ENCODE measurements at regions not wholly inside any gene's neighbourhood (a gene's known extent, or its start where the extent isn't known, plus 50 kb on each side); places are given as distances from the start of the nearest gene placed in this dataset.

DNA sequence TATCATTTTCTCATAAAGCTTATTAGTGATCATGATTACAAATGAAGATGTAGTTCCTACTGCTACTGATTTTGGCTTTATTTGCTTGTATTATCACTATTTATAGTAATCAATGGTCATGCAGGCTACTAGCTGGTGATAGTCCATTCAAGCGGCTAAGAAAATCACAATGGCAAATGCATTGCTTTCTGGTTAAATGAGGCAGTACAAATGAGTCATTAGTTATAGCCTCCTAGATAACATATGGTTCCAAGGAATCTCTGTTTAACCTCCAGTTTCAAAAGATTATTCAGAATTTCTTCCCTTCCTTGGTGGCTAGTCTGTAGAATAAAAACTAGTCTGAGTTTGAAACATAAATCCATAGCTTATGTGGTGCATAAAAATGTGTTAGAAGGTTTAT is 141.3 kb upstream of the HTR2A start:
- Histone ChIP-seq H3K27me3 (ENCODE audit: control insufficient read depth, insufficient read depth, low read length) (no peaks in the 10 kb centered on the region), H3K36me3 (ENCODE audit: control insufficient read depth, insufficient read depth, low read length) (no peaks in the 10 kb centered on the region), H3K4me3 (ENCODE audit: low read depth, low read length) (no peak overlapping the region)
- TF ChIP-seq, protein P1, sequence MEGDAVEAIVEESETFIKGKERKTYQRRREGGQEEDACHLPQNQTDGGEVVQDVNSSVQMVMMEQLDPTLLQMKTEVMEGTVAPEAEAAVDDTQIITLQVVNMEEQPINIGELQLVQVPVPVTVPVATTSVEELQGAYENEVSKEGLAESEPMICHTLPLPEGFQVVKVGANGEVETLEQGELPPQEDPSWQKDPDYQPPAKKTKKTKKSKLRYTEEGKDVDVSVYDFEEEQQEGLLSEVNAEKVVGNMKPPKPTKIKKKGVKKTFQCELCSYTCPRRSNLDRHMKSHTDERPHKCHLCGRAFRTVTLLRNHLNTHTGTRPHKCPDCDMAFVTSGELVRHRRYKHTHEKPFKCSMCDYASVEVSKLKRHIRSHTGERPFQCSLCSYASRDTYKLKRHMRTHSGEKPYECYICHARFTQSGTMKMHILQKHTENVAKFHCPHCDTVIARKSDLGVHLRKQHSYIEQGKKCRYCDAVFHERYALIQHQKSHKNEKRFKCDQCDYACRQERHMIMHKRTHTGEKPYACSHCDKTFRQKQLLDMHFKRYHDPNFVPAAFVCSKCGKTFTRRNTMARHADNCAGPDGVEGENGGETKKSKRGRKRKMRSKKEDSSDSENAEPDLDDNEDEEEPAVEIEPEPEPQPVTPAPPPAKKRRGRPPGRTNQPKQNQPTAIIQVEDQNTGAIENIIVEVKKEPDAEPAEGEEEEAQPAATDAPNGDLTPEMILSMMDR (IDR thresholded peaks at IDR 0.05; ENCODE audit: insufficient read depth, low read length, poor library complexity, severe bottlenecking), result no peak
- DNase-seq (ENCODE audit: low read depth), result no peak

DNA sequence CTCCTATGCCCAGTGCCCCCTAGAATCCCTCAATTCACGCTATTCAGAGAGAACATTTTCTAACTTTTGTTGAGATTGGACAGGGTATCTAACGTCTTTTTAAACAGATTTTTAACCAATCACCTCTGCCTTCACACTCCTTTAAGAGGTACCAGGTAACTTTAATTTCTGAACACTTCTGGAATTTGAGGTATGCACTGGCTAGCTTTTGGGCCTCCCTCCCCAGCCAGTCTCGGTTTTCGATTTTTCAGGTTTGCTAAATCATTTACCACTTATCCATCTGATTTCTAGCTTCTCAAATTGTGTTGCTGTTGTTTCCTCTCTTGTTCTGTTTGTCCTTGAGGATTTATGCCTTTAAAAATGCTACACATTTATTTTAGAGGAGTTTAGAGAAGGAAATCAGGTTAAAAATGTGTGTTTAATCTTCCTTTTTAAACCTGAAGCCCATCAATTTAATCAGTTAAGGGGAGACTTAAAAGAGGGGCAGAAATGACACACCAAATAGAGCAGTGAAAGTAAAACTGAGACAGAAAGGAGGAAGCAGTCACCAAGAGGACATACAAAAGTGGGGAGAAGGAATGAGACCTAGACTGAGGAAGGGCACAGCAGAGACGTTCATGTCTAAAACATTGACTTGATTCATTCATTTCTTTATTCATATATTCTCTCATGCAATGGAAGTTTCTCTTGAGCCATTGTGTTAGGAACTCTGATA is 139.6 kb upstream of the HTR2A start:
- no peaks in the 10 kb centered on the region for H3K36me3 ChIP-seq (ENCODE audit: control insufficient read depth, insufficient read depth, low read length)
- no peaks in the 10 kb centered on the region for H3K27me3 ChIP-seq (ENCODE audit: control insufficient read depth, insufficient read depth, low read length)
- DNase-seq (ENCODE audit: low read depth), result no peak
- TF ChIP-seq, protein P1 (IDR thresholded peaks at IDR 0.05; ENCODE audit: insufficient read depth, low read length, poor library complexity, severe bottlenecking), result no peak
- no peak overlapping the region for H3K4me3 ChIP-seq (ENCODE audit: low read depth, low read length)

DNA sequence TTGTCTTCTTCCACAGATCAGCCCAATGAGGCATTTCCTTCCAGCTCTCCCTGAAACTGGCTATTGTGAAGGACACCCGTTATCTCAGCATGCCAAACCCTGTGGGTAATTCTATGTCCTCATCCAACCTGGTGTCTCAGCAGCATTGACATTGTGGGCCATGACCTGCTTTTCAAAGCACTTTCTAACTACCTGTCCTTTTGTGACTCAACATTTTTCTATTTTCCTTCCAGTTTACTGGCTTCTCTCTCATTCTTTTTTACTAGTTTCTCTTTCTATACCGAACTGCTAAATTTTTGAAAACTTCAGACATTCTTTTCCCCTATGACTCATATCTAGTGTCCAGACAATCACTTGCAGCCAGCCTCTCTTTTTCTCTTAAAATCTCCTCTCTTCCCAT is 136.4 kb upstream of the HTR2A start:
- Histone ChIP-seq H3K27me3 (ENCODE audit: control insufficient read depth, insufficient read depth, low read length) (no peaks in the 10 kb centered on the region), H3K36me3 (ENCODE audit: control insufficient read depth, insufficient read depth, low read length) (no peaks in the 10 kb centered on the region), H3K4me3 (ENCODE audit: low read depth, low read length) (no peak overlapping the region)
- peak; percentile 39 for DNase-seq (ENCODE audit: low read depth)
- TF ChIP-seq, protein P1 (IDR thresholded peaks at IDR 0.05; ENCODE audit: insufficient read depth, low read length, poor library complexity, severe bottlenecking), result no peak

DNA sequence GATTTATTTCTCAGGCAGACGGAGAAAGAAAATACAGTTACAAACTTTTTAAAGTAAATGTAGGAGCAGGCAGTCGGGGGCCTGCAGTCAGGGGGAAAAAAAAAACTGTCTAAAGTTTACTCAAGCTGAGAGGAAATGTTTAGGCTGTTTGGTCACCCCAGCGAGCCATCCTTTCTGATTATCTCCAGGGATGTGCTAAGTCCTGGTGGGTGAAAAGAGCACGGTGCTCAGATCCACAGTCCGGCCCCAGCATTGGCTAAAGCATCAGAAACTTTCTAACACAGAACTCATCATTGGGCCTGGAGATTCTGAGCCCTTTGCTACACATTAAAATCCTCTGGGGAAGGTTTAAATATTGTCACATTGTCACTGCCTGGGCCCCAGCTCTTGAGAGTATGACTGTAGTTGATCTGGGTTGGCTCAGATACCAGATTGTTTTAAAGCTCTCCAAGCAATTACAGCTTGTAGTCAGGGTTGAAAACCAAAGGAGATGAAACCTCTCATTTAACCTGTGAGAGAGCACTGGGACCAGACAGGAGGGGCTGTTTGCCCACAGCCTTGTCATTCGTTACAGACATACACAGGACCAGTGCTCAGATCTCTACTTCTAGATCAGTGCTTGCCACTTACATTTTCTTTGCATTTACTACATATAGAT is 131.1 kb upstream of the HTR2A start:
- H3K36me3 ChIP-seq (ENCODE audit: control insufficient read depth, insufficient read depth, low read length), result no peaks in the 10 kb centered on the region
- H3K4me3 ChIP-seq (ENCODE audit: low read depth, low read length), result no peak overlapping the region
- no peak for DNase-seq (ENCODE audit: low read depth)
- TF ChIP-seq, protein P1 (IDR thresholded peaks at IDR 0.05; ENCODE audit: insufficient read depth, low read length, poor library complexity, severe bottlenecking), result no peak
- no peaks in the 10 kb centered on the region for H3K27me3 ChIP-seq (ENCODE audit: control insufficient read depth, insufficient read depth, low read length)

DNA sequence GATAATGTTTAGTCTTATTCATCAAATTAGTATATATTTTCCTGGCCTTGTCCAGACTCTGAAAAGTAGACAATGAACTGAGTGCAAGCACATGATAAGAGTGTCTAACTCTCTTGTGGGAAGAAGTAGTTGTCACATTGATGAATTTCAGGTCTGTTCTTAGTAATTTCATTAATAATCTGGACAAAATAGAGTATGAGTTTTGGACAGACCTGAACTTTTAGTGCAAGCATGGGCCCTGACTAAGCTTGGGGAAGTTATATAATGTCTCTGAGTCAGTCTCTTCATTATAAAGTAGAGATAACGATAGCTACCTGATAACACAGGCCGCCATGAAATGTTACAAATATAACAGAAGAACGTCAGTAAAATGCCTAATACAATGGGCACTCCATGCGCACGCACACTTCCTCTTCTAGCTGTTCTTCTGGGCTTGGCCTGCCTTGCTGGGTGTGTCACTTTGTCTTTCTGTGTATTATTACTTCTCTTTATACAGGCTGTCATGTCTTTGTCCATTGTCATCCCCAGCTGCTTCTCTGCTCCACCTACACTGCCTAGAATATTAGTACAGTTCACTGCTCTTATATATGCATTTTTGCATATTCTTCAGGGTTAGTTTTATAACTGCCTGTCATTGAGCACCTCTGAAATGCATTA is 129.1 kb upstream of the HTR2A start:
- Histone ChIP-seq H3K27me3 (ENCODE audit: control insufficient read depth, insufficient read depth, low read length) (no peaks in the 10 kb centered on the region), H3K4me3 (ENCODE audit: low read depth, low read length) (no peak overlapping the region), H3K36me3 (ENCODE audit: control insufficient read depth, insufficient read depth, low read length) (no peaks in the 10 kb centered on the region)
- DNase-seq (ENCODE audit: low read depth), result no peak
- TF ChIP-seq, protein P1 (IDR thresholded peaks at IDR 0.05; ENCODE audit: insufficient read depth, low read length, poor library complexity, severe bottlenecking), result no peak

Measured in kidney epithelial cell (primary cell).